Omental fat pad (tissue), 3 donors: ENCODE measurements at regions not wholly inside any gene's neighbourhood (a gene's known extent, or its start where the extent isn't known, plus 50 kb on each side); places are given as distances from the start of the nearest gene placed in this dataset.

Experiments
- ATAC-seq: fragments of 150-250 bp; one replicate; pipeline ENCODE4 v1.9.1; 2016; ENCODE audit warnings: mild to moderate bottlenecking, moderate library complexity; ENCODE audit not compliant: low FRiP score
- DNase-seq: peaks from one replicate; pipeline ENCODE4 v3.0.0-alpha.2; 2019; ENCODE audit warnings: low spot score
- TF ChIP-seq, protein P1 (sequence below), 3 donors: fragments of 450-650 bp; IDR thresholded peaks; one replicate each; pipeline ENCODE4 v1.5.1; 2016 to 2017; ENCODE audit warnings: antibody characterized with exemption in 3 of 3, mild to moderate bottlenecking in 3 of 3, moderate library complexity in 2 of 3

DNA sequence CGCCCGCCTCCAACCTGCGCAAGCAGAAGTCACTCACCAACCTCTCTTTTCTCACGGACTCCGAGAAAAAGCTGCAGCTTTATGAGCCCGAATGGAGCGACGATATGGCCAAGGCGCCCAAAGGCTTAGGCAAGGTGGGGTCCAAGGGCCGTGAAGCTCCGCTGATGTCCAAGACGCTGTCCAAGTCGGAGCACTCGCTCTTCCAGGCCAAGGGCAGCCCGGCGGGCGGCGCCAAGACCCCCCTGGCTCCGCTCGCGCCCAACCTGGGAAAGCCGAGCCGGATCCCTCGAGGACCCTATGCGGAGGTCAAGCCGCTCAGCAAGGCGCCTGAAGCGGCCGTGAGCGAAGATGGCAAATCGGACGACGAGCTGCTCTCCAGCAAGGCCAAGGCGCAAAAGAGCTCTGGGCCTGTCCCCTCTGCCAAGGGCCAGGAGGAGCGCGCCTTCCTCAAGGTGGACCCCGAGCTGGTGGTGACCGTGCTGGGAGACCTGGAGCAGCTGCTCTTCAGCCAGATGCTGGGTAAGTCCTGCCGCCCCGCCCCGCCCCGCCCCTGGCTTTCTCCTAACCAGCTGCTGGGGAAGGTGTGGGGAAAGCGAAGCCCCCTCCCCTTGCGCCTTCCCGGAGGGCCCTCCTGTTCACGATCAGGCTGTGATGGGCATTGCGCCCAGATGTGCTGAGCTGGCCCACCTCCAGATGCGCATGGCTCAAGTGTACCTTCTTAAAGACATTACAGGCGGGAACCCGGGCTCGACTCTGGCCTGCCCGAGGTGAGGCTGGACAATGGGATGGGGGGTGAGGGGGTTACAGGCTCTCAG, 110.2 kb downstream of the NAV1 start:
- DNase-seq = no peak
- ATAC-seq = peak; percentile 10
- TF ChIP-seq, protein P1, sequence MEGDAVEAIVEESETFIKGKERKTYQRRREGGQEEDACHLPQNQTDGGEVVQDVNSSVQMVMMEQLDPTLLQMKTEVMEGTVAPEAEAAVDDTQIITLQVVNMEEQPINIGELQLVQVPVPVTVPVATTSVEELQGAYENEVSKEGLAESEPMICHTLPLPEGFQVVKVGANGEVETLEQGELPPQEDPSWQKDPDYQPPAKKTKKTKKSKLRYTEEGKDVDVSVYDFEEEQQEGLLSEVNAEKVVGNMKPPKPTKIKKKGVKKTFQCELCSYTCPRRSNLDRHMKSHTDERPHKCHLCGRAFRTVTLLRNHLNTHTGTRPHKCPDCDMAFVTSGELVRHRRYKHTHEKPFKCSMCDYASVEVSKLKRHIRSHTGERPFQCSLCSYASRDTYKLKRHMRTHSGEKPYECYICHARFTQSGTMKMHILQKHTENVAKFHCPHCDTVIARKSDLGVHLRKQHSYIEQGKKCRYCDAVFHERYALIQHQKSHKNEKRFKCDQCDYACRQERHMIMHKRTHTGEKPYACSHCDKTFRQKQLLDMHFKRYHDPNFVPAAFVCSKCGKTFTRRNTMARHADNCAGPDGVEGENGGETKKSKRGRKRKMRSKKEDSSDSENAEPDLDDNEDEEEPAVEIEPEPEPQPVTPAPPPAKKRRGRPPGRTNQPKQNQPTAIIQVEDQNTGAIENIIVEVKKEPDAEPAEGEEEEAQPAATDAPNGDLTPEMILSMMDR (IDR thresholded peaks at IDR 0.05) = no peak

- peak; percentile 52 for ATAC-seq
- peak; percentile 44 for DNase-seq
- TF ChIP-seq, protein P1 (IDR thresholded peaks at IDR 0.05) = no peak
Measured at GRCh38 chr1:201649761-201650622, 111.1 kb downstream of the NAV1 start.

GRCh38 chr1:201650623-201650933, 111.7 kb downstream of the NAV1 start:
- TF ChIP-seq, protein P1 (IDR thresholded peaks at IDR 0.05) = no peak
- ATAC-seq (no peak), DNase-seq (no peak)

GRCh38 chr1:201652181-201652580, 113.3 kb downstream of the NAV1 start:
- TF ChIP-seq, protein P1 (IDR thresholded peaks at IDR 0.05) = no peak
- no peak for DNase-seq
- no peak for ATAC-seq

- no peak for DNase-seq
- TF ChIP-seq, protein P1 (IDR thresholded peaks at IDR 0.05) = no peak
- ATAC-seq = no peak
Measured at GRCh38 chr1:201653233-201653632, 114.3 kb downstream of the NAV1 start.

GRCh38 chr1:201653883-201654282, 115.0 kb downstream of the NAV1 start:
- ATAC-seq (no peak), DNase-seq (no peak)
- TF ChIP-seq, protein P1 (IDR thresholded peaks at IDR 0.05) = no peak
